Kidney tubule cell (primary cell): ENCODE measurements at regions not wholly inside any gene's neighbourhood (a gene's known extent, or its start where the extent isn't known, plus 50 kb on each side); places are given as distances from the start of the nearest gene placed in this dataset.

ENCODE experiments used
- DNase-seq: peaks from one replicate; pipeline ENCODE4 v3.0.0-alpha.2; 2018; ENCODE audit warnings: low spot score

DNA sequence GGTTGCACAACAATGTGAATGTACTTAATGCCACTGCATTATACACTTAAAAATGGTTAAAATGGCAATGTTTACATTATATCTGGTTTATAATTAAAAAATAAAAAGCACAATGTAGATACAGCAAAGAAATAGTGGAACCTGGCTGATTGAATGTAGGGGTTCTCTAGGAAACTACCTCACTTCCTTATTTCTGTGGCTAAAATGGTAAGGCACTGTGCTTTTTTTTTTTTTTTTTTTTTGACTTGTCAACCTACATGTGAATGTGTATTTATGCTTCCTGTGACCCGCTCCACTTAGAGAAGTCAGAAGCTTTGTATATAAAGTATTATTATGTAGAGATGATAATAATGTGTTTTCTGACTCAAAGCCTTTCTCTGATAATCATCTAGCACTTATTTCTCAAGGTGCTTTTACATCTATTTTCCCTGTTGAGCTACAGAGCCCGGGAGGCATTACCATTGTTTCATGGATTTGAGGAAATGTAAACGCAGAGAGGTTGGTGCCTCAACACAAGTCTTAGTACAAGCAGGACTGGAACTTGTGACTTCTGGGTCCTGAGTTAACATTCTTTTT lies 55.0 kb downstream of the SOX4 start:
- no peak for DNase-seq

DNA sequence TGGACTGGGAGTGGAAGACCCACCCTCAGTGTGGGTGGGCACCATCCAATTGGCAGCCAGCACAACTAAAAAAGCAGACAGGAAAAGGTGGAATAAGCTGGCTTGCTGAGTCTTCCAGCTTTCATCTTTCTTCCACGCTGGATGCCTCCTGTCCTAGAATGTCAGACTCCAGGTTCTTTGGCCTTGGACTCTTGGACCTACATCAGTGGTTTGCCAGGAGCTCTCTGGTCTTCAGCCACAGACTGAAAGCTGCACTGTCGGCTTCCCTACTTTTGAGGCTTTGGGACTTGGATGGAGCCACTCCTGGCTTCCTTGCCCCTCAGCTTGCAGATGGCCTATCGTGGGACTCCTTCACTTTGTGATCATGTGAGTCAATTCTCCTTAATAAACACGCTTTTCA lies 59.8 kb downstream of the SOX4 start:
- no peak for DNase-seq

DNA sequence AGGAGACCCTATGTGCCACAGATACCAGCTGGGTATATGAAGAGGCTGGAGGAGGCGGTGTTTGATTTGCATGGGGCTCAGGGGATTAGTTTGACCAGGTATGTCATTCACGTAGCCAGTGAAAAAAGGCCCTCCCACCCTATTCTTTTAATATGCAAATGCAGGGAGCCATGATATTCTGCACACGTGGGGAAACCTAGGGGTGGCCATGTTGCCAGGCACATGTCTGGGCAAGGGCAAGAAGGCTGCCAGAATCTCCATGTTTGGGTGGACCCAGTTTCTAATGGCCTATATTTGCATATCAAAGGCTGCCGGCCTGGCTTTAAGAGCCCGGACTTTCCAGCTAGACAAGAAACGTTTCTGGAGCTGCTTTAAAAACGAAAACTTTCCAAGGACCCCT lies 60.4 kb downstream of the SOX4 start:
- DNase-seq = no peak

DNA sequence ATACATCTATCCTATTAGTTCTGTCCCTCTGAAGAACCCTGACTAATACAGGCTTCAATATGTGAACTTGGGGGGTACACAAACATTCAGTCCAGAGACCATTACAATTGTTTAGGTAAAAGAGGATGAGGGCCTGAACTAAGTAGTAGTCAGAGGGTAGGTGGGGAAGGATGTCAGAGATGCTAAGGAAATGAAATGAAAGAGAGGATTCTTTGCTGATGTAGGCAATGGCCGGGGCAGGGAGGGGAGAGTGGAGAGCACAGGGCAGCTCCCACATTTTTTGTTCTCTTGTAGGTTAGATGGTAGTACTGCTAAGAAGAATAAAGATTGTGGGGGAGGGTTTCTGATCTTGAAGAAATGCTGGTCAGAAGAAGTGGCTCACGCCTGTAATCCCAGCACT lies 60.8 kb downstream of the SOX4 start:
- no peak for DNase-seq

DNA sequence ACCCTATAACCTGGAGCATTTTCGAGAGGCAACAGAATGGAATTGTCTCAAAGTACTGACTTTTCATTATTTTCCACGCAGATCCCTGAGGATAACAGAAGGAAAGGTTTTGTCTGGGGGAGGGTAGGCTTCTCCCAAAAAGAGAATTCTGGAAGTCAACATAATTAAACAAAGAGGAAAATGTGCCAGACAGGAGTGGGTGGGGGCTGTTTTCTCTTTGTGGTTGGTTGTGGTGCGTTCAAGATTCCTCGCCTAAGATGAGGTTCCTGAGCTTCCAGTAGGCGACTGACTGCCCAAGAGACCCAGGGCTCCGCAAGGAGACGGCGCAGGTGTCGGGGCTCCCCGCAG lies 70.4 kb downstream of the SOX4 start:
- no peak for DNase-seq

DNA sequence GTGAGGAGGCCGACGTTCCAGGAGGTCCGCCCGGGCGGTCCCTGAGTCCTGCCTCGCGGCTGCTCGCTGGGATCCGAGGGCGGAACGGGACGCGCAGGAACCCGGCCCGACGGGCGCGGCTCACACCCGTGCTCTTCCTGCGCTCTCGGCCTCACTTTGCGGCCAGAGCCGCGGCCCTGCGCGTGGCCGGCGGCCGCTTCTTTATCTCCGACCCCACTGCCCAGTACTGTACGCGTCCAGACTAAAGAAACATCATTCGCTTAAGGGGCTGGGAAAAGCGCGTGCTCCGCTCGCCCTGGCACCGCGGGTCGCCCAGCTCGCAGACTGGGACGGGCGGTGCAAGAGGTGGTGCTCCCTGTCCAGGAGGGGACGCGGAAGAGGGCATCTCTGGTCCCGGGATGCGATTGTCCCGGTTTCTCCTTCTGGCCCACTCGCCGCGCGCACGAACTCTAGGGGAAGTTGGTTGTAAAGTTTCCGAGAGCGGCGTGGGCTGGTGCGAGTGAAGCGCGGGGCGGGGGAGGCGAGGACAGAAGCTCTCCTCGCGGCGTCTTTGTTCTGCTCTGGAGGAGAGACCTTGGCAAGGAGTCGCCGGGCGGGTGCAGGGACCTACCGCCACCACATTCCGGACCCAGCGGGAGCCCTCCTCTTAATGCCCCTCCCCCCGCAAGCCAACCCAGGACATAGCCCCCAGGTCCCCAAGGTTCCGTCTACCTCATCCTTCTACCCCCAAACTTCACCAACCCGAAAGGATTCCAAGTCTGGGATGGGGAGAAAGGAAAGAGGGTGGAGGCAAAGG lies 71.0 kb downstream of the SOX4 start:
- peak; percentile 31 for DNase-seq

DNA sequence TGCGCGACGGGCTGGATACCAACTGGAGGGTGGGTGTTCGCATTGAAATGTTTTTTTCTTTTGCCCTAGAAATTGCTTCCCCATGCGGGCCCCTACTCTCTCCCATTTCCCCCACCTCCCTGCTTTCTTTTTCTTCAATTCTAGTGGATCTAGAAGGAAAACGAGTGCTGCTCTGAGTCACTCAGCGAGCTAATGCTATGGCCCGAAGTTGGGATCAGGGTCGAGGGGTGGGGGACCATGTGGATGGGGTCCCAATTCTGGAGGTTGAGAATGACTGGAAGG lies 71.5 kb downstream of the SOX4 start:
- no peak for DNase-seq

DNA sequence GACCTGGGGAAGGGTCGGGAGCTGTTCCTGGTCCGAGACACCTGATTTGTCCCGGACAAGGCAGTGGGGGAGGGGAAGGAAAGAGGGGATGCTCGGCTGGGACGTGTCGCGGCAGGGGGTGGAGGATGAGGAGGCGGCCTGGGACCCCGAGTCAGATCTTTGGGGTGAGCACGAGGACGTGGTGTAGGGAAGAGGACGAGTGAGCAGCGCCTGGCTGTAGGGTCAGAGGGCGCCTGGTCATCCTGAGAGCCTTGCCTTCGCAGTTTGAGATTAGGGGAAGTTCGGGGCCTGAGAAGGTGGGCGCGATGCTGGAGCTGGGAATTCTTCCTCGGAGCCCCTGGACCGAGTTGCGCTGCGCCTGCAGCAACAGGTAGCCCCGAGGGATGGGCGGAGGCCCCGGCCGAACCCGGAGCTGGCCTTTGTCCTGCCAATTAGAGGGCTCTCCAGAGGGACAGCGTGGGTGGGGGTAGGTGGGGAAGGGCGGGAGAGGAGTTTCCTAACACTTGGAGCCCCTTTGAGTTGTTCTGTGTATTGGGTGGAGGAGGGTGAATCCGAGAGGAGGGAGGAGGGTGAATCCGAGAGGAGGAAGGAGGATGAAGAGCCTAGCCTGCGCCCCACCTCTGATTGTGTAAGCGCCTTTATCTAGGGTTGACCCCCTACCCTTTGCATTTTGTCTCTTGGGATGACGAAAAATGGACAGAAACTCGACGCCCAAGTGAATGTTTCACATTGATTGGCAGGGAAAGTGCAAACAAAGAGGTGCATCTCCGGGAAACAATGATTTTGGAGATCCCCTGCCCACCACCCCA lies 72.0 kb downstream of the SOX4 start:
- no peak for DNase-seq

DNA sequence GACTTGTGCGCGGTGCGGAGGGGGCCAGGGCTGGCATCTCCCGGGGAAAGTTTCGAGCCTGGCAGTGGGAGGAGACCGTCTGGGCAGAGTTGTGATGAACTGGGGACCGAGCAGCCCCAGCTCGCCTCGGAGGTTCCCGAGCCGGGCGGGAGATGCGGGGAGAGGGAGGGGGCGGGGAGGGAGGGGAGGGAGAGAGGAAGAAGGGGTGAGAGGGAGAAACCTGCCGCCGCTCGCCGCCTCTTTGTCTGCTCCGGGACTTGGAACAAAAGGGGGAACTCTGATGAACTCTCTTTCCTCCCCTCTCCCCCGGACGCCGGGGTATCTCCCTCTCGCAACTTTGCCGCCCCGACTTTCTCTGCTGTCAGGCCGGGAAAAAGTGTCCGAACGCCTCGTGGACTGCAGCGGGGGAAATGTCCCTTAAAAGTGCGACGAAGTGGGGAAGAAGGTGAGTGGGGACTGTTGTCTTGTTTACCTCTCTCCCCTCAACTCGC lies 72.7 kb downstream of the SOX4 start:
- DNase-seq = no peak

DNA sequence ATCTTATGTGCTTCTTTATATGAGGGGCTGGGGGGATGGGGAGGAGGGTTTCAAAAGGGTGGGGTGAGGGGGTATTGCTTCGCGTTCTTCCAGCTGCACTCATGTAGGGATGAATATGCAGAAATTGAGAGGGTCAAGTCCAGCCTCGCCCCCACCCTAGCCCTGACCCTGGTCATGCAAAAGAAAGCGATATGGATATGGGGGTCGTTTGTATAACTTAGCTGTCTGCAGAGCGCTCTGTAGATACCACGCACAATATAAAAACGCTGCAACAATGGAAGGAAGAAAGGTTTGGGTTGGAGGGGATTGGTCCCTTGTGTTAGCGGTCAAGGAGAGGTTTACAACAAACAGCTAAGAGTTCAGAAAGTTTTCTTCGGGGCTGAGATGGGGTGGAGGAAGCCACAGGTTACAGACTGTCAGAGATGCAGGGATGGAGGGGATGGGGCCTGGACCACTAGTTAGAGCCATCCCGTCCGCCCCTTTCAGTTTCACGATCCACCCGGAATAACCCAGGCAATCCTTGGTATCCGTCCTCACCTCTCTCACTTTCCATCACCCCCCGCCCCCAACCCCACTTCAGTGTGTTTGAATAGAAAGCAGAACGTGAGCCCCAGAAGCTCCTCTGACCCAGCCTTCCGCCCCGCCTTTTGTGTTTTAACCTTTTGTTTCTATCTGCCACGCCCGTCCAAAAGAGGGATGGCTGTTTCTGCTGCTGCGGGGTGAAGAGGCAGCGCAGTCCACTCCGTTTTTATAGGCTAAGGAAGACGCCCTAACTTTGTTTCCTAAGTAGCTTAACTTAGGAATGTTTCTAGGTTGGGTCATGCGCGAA lies 73.5 kb downstream of the SOX4 start:
- DNase-seq = no peak

DNA sequence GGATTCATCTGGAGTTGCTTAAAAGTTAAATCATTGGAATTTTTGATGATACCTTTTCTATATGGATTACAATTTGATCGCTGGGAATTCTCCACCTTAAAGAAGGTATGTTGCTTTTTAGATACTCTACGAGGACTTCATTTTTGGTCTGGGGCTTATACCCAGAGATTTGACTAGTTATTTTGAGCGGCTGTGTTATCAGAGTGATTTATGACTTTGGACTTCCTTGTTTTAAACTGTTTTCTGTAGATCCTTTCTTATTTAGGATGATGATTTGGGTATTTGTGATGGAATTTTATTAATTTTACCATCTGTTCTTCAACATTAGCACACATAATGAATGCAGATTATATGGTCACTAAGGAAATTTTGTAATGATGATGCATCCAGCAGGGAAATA lies 75.2 kb downstream of the SOX4 start:
- no peak for DNase-seq

DNA sequence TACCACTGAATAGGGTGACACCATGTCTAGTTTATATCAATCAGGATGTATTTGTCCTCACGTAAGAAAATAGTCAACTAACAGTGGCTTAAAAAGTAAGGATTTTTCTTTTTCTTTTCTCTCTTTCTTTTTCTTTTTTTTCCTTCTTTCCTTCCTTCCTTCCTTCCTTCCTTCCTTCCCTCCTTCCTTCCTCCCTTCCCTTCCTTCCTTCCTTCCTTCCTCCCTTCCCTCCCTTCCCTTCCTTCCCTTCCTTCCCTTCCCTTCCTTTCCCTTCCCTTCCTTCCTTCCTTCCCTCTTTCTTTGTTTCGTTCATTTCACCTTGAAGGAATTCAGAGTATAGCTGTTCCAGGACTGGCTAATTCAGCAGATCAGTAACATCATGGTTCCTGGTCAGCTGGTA lies 83.2 kb downstream of the SOX4 start:
- DNase-seq = no peak

DNA sequence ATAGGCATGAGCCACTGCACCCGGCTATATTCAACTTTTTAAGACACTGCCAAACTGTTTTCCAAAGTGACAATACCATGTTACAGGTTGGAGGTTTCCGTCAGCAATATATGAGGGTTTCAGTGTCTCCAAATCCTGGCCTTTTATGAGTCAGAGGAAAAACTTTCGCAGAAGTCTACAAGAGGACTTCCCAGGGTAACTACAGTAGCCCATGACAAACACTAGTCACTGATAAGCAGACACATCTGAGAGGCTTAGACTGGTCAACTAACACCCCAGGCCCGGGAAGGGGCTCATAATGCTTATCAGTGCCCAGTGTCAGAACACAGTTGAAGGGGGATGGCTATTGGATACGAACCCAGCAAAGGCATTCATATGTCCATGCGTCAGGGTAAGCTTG lies 85.4 kb downstream of the SOX4 start:
- DNase-seq = peak; percentile 66

DNA sequence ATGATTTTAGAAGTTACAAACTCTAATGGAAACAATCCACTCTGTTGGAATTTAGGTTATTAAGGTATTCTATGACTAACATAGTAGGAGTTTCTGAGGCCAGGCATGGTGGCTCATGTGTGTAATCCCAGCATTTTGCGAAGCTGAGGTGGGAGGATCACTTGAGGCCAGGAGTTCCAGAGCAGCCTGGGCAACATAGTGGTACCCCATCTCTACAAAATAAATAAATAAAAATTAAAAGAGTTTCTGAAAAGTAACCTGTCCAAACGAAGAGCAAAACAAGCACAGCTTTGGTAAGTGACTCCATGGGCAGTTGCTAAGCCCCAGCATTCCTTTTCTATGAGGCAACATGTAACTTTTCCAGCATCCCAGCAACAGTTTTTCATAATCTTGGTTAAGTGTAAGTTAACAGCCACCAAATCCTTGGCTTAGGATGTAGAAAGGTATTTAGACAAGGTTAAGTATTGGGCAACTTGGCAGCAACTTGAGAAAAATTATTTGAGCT lies 86.3 kb downstream of the SOX4 start:
- peak; percentile 87 for DNase-seq

DNA sequence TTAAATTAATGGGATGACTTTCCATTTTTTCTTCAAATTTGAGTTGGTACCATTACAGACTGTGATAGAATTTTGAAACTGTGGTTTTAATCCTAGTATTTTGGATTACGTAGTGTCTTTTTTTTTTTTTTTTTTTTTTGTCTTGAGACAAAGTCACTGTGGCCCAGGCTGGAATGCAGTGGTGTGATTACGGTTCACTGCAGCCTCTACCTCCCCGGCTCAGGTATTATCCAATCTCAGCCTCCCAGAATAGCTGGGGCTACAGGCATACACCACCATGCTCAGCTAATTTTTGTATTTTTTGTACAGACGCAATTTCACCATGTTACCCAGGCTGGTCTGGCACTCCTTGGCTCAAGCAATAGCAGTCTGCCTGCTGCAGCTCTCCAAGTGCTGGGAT lies 87.1 kb downstream of the SOX4 start:
- DNase-seq = peak; percentile 36

DNA sequence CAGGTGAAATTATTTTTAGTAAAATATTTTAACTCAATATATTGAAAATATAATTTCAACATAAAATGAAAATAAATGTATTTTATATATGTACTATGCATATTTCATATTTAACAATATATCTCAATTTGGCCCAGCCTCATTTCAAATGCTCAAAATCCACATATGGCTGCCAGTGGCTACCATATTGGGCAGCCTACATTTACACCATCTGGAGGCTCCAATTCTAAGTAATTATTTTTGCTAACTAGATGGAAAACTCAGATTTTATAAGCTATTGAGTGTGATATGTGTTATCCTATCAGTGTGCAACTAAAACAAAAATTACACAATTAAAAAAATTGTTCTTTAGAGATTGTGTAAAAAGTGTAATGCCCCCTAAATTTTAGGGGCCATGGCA lies 96.9 kb downstream of the SOX4 start:
- DNase-seq = no peak

DNA sequence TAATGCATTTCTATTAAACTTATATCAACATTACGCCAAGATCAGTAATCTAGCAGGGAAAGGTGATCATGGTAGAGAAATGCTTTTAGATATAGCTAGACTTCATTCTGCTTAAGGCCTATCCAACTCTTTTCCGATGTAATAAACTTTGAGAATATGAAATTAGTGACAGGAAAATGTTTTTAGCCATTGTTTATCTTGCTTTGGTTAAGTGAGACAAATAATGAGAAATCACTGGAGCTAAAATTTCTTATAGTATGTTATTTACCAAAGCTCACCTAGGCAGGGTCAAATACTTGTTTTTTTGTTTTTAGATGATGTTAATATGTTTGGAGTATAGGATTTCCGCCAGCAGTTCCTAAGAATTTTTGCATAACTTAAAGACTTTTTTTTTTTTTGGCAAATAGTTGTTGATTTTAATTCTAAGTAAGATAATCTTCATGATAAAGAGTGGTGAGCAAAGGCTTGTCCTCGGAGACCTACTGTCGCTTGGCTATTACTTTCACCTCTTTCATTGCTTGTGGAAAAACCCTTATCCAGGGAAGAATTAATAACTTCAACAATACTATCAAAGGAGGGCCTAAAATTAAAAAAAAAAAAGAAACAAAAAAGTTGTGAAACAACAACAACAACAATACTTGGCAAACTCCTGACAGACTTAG lies 98.3 kb downstream of the SOX4 start:
- DNase-seq = no peak

DNA sequence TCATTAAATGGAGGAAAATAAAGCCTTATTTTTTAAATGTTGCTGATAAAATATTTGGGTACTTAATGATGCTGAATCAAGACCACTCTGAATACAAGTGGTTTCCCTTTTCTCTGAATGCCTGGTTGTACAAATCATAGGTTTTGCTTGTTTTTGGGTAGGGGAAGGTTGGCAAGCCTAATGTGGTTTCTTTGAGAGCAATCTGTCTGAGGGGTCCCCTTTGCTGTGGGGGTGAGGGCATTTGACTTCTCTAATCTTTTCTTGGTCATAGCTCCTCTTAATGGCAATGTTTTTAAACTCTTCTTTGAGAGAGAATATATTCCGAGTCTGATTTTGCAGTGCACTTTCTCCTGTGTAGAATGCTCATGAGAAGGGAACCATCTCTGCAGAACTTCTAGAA lies 99.2 kb downstream of the SOX4 start:
- DNase-seq = no peak

DNA sequence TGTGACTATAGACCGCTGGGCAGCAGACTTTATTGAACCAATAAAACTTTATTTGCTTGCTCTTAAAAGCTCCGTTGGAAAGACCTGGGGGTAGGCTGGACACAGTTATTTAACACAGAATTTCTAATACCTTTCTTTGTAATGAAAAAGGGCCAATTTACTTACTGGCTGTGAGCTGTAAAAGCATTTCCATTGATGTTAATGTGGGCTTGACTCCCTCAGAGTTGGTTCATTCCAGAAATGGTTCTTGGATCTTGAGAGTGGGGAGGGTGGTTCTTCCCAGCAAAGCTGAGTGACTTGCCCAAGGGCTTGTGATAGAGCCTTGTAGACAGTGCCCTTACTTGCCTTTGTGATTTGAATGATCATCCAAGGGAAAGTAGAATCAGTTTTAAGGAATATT lies 100.6 kb downstream of the SOX4 start:
- no peak for DNase-seq

DNA sequence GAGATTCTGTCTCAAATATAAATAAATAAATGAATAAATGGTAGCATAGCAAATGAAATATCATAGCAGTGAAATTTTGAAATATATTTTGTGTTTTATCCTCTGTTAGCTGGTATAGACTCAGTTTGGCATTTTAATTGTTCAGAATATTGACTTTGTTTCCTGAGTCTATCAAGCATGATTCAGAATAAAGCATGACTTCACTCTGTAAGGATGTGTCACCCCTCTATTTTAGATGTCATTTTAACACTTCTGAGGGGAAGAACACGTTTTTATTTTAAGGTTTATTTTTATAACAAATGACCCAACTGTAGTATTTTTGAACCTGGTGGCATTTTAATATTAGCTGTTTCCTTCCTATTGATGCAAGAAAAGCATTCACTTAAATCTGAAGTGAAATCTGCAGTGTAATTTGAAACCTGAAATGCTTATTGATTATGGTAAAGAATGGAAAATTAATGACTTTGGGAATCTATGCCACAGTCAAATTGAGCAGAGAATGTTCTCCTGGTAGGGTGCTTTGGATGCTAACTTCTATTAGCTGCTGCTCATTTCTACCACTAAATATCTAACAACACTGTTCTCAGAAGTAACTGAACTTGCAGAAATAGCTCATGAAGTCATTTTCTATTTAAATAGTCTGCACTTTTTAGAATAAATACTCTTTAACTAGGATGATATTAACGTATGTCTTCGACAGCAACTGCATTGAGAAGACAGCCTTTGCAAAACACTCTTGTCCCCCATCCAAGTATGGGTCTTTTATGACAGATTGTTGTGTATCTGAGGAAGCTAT lies 114.2 kb downstream of the SOX4 start:
- peak; percentile 21 for DNase-seq

DNA sequence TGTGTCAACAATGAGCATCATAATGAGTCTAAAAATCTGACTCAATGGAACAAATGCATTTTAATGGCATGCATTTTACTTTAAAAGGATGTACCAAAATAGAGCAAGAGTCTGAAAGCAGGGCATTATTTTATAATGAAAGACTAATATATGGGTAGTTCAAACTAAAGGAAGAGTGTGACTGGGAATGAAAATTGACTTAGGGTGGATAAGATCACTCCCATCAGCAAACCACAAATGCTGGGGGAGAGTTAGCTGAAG lies 114.7 kb downstream of the SOX4 start:
- no peak for DNase-seq
